Pons (tissue), 1 donor: ENCODE measurements at regions not wholly inside any gene's neighbourhood (a gene's known extent, or its start where the extent isn't known, plus 50 kb on each side); places are given as distances from the start of the nearest gene placed in this dataset.

Experiments
- DNase-seq: peaks from one replicate; pipeline ENCODE4 v3.0.0-alpha.2; 2016; ENCODE audit warnings: low spot score

GRCh38 chr16:86683441-86684194 is 105.3 kb downstream of the FOXL1 start:
- DNase-seq: no peak

GRCh38 chr16:86685076-86685475 is 106.7 kb downstream of the FOXL1 start:
- DNase-seq: no peak

DNA sequence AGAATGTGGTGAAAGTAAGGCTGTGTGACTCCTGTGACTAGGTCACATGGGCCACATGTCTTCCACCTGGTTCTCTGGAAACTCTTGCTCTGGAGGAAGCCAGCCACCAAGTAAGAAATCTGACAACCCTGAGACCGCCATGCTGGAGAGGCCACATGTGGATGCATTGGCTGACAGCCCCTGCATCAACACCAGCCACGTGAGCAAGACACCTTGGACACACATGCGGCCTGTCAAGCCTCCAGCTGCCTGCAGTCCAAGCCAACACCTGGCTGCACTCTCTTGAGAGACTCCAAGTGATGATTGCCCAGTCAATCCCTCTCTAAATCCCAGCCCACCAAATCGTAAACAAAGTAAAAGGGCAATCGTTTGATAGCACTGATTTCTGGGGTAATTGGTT is 112.6 kb downstream of the FOXL1 start:
- no peak for DNase-seq

DNA sequence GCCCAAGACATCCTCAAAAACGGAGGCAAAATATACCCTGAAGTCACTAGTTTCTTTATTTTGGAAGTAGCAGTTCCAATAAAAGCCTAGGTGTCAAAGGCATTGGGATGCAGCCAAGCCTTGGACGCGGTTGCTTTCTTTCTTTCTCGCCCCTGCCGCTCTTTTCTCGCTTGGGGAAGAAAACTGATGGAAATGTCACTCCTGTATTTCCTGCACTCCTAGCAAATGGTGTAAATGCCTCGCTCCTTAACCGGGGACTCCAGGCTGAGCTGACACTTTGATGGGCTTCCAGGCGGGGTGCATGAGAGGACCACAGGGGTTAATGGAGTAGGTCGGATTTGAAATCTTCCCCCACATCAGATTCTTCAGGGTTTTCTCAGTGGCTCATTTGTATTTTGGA is 114.1 kb downstream of the FOXL1 start:
- no peak for DNase-seq

DNA sequence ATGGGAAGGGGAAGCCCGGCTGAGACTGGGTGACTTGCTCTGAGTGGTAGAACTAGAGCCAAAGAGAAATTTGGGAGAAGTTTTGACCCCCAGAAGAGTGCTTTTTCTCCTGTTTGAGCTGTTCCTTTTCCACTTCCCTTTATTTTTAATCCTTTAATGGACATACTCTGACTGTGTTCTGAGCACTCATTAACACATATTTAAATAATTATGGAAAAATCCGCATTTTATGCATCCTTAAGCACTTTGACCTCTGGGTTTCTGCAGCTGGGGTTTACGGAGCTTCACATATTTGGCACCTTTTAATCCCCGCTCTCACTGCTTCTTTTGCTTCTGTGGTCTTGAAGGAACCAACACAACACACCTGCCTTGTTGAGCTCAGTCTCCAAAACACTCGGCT is 114.7 kb downstream of the FOXL1 start:
- no peak for DNase-seq

DNA sequence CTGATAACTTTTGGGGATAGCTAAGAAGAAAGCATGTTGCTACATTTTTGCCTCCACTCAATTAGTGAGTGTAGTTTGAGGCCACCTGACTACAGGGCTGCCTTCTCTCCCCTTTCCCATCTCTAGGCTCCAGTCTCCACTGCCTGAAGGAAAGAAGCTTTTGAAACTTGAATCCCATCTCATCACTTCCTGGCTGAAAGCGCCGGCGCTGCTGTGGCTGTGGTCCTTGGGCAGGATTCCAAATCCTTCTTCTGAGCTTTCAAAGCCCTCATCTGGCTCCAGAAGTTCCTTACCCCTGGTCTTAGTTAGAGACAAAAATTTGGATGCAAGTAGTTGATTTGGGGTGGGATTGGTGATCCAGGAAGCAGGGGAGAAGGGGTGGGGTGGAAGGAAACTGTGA is 119.4 kb downstream of the FOXL1 start:
- DNase-seq: no peak

GRCh38 chr16:86700046-86700945 is 121.9 kb downstream of the FOXL1 start:
- no peak for DNase-seq

GRCh38 chr16:86701286-86701975 is 123.1 kb downstream of the FOXL1 start:
- no peak for DNase-seq

DNA sequence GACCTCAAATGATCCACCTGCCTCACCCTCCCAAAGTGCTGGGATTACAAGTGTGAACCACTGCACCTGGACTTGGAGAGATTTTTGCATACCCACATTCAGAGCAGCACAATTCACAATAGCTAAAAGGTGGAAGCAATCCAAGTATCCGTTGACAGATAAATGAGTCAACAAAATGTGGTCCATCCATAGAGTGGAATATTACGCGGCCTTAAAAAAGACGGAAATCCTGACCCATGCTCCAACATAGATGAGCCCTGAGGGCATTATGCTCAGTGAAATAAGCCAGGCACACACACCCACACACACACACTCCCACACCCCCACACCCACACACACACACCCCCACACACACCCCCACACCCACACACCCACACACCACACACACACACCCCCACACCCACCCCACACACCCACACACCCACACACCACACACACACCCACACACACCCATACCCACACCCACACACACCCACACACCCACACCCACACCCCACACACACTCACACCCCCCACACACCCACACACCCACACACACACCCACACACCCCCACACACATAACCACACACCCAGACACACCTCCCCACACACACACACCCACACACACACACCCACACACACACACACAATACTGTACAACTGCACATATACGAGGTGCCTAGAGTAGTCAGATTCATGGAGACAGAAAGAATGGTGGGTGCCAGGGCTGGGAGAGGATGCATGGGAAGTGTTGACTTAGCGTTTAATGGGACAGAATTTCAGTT is 124.7 kb downstream of the FOXL1 start:
- no peak for DNase-seq

- no peak for DNase-seq
Measured at GRCh38 chr16:86704516-86704915, 126.2 kb downstream of the FOXL1 start.

DNA sequence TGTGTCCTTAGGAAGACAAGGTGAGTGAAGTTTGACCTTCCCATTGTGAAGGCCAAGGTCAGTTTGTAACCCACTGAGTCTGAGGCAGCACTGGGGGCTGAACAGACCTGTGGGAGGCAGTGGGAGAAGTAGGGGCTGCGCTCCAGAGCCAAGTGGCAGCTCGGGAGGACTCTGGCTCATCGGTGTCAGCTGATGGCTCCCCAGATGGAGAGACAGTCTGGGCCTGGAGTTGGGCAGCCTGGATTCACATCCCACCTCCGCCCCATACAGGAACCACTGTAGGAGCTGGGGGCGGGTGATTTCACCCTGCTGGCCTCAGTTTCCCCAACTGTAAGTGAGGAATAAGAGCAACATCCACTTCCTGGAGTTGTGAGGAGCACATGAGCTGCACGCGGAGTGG is 128.4 kb downstream of the FOXL1 start:
- DNase-seq: no peak

DNA sequence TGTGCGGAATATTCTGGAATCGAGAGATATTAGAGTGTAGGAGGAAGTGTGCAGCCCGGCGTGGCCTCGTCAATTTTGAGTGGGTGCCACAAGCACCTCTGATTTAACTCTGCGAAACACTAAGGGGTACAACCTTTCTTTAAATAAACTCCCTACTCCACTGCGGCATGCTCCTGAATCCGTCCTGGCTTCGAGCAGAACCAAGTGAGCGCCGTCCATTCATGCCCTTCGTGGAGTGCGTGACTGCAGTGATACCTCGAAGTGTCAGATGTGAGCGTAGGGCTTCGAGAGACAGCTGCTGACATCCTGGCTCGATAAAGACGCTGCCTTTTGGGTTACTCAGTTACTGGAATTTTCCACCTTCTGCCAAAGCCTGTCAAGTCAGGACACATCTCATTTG is 128.8 kb downstream of the FOXL1 start:
- no peak for DNase-seq

GRCh38 chr16:86707581-86707980 is 129.2 kb downstream of the FOXL1 start:
- no peak for DNase-seq

GRCh38 chr16:86708431-86708830 is 130.1 kb downstream of the FOXL1 start:
- DNase-seq: no peak

DNA sequence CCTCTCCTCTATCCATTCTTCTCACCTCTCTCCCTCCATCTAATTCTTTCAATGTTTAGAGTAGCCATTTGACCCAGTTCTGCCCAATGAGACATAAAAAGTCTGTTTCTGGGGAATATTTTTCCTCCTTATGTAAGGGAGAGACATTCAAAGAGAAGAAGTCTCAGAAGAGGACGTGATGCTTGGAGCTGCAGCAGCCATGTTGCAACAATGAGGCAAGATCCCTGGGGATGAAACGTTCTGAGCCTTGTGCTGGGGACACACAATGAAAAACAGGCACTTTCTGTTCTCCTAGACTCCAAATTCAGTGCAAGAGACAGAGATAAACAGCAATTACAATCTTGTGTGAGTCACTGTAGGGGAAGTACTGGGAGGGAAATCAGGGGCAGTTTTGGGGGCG is 130.8 kb downstream of the FOXL1 start:
- no peak for DNase-seq

- DNase-seq: no peak
Measured at GRCh38 chr16:86709902-86710601, 131.7 kb downstream of the FOXL1 start.

- DNase-seq: no peak
Measured at GRCh38 chr16:86710602-86710950, 132.2 kb downstream of the FOXL1 start.

- DNase-seq: no peak
Measured at GRCh38 chr16:86712158-86713009, 134.0 kb downstream of the FOXL1 start.

DNA sequence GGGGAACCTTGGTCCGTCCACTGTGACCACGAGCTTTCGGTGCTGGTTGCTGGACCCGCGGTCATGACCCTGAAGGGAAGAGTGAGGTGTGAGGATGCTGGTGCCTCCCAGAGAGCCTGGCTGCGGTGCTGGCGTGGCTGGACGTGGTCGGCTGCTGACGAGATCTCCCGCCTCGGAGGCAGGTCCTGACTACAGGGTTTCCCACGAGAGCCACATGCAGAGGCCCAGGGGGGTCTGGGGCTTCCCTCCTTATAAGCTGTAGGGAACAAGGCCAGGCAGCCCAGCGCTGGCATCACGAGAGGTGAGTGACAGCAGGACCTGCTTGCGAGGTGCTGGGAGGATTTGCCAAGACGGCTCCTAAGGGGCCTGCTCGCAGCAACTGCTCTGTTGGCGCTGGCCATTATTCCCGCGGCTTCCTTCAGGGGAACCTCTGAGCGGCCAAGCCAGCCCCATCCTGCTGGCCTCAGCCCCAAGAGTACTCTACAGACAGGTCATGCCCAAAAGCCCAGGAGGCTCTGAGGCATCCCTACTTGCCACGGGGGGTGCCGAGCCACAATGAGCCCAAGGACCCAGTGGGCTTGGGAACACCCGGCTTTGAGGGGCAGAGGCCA is 134.8 kb downstream of the FOXL1 start:
- no peak for DNase-seq

GRCh38 chr16:86714166-86714565 is 135.8 kb downstream of the FOXL1 start:
- DNase-seq: no peak
